CD4-positive, alpha-beta T cell (primary cell): ENCODE measurements at regions not wholly inside any gene's neighbourhood (a gene's known extent, or its start where the extent isn't known, plus 50 kb on each side); places are given as distances from the start of the nearest gene placed in this dataset.

Experiments used
- ATAC-seq: fragments of 200-7000 bp; cut with Tn5 transposase; one replicate; pipeline ENCODE4 v1.10.0; 2022; ENCODE audit warnings: mild to moderate bottlenecking; ENCODE audit not compliant: poor library complexity
- CTCF ChIA-PET: fragments of 350-600 bp; sonication (Branson Sonifier 250); formaldehyde crosslinking; loops from one replicate; lab custom pipeline; 2021; ENCODE audit warnings: antibody characterized with exemption, inconsistent platforms; lab: Charles Lee
- POLR2A ChIA-PET: fragments of 350-600 bp; sonication (Branson Sonifier 250); formaldehyde crosslinking; loops from one replicate; lab custom pipeline; 2021; ENCODE audit warnings: antibody characterized with exemption, inconsistent platforms; lab: Charles Lee
- DNase-seq, 14 experiments: peaks; one replicate each; pipeline ENCODE4 v3.0.0-alpha.2; 2013 to 2020; ENCODE audit warnings: mixed read lengths in 2 of 14
- H3K27ac ChIP-seq, 2 donors: one replicate each; pipeline versions ENCODE4 v1.5.1 to v1.7.0; 2013; ENCODE audit warnings: low read length in 2 of 2, low read depth in 1 of 2, mild to moderate bottlenecking in 1 of 2
- H3K27me3 ChIP-seq, 2 experiments: 1 replicate in 1 of 2; 2 replicates in 1 of 2; pipeline versions ENCODE4 v1.6.1 to v1.7.0; 2013; ENCODE audit warnings: low read length in 2 of 2, control low read depth in 1 of 2, mild to moderate bottlenecking in 1 of 2, moderate library complexity in 1 of 2; ENCODE audit not compliant: insufficient read depth in 2 of 2, control insufficient read depth in 1 of 2
- H3K36me3 ChIP-seq: one replicate; pipeline ENCODE4 v1.6.1; 2013; ENCODE audit warnings: low read length, control low read depth; ENCODE audit not compliant: insufficient read depth
- H3K4me1 ChIP-seq: one replicate; pipeline ENCODE4 v1.6.1; 2013; ENCODE audit warnings: low read length, control low read depth; ENCODE audit not compliant: insufficient read depth
- H3K4me3 ChIP-seq: one replicate; pipeline ENCODE4 v1.5.1; 2013; ENCODE audit warnings: mild to moderate bottlenecking, low read length, moderate library complexity
- H3K9me3 ChIP-seq, 2 experiments: 1 replicate in 1 of 2; 2 replicates in 1 of 2; pipeline versions ENCODE4 v1.6.1 to v1.7.0; 2013; ENCODE audit warnings: low read length in 2 of 2, mild to moderate bottlenecking in 2 of 2, control low read depth in 1 of 2, moderate library complexity in 1 of 2; ENCODE audit not compliant: control insufficient read depth in 1 of 2, insufficient read depth in 1 of 2
- H3K27ac Mint-ChIP-seq: one replicate; pipeline ENCODE4 v1.8.0; 2020; ENCODE audit warnings: mixed read lengths
- H3K27me3 Mint-ChIP-seq: one replicate; pipeline ENCODE4 v1.8.0; 2021; ENCODE audit warnings: mixed read lengths
- H3K36me3 Mint-ChIP-seq: one replicate; pipeline ENCODE4 v1.8.0; 2021; ENCODE audit warnings: low read depth, mixed read lengths
- H3K4me1 Mint-ChIP-seq: one replicate; pipeline ENCODE4 v1.8.0; 2021; ENCODE audit warnings: low read depth, mixed read lengths
- H3K4me3 Mint-ChIP-seq: one replicate; pipeline ENCODE4 v1.8.0; 2020; ENCODE audit warnings: mild to moderate bottlenecking, mixed read lengths
- H3K9me3 Mint-ChIP-seq: one replicate; pipeline ENCODE4 v1.8.0; 2020; ENCODE audit warnings: mixed read lengths
- CTCF ChIP-seq: fragments of 200-600 bp; IDR thresholded peaks from one replicate; pipeline ENCODE4 v1.8.0; 2022; ENCODE audit warnings: antibody characterized with exemption, mild to moderate bottlenecking
- intact Hi-C, 2 experiments: fragments of 100-400 bp; cut with DNase I in 1 of 2; cut with micrococcal nuclease in 1 of 2; formaldehyde crosslinking; loops; one replicate each; pipeline versions ENCODE4 v1.15.1 to v1.9.0; 2023 to 2025; cut with DNase I, micrococcal nuclease

- Histone ChIP-seq H3K27ac (no peak overlapping the region), H3K27me3 (no peaks in the 10 kb centered on the region), H3K36me3 (no peaks in the 10 kb centered on the region), H3K4me3 (no peak overlapping the region), H3K4me1 (no peaks in the 10 kb centered on the region), H3K9me3 (no peaks in the 10 kb centered on the region)
- TF ChIP-seq CTCF = no peak
- CTCF ChIA-PET = no interaction called here
- Mint-ChIP-seq H3K4me1 (no peaks in the 10 kb centered on the region), H3K36me3 (no peaks in the 10 kb centered on the region), H3K4me3 (no peak overlapping the region), H3K27me3 (no peaks in the 10 kb centered on the region), H3K27ac (no peak overlapping the region), H3K9me3 (no peaks in the 10 kb centered on the region)
- ATAC-seq = no peak
- POLR2A ChIA-PET = no interaction called here
- intact Hi-C loops = no loop called here
- DNase-seq = no peak
Measured at GRCh38 chr13:105466376-105466775, 1069.1 kb downstream of the EFNB2 start.

DNA sequence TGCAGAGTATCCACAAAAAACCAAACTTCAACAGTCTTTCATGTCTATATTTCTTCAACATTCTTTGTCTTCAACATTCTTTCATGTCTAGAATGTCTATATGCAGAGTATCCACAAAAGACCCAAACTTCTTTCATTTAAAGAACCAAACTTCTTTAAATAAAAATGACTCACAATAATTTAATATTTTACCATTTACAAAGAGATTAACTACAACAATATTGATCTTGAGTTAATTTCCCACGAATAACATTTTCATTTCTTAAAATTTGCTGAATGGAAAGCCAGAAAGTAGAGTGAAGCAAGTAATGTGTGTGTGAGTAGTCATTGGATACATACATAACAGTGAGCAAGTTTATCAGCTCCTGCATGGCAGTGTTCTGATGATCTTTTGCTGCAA, 1069.7 kb downstream of the EFNB2 start, which contains the start of gene DAOA:
TSS of gene DAOA (plus strand) at position 301 of the 400 bp plus-strand sequence.
- Histone ChIP-seq H3K27me3 (no peaks in the 10 kb centered on the region), H3K4me1 (no peaks in the 10 kb centered on the region), H3K9me3 (no peaks in the 10 kb centered on the region), H3K4me3 (no peak within 1 kb of the TSS), H3K27ac (no peak within 1 kb of the TSS), H3K36me3 (no peaks in the 10 kb centered on the region)
- ATAC-seq (no peak), DNase-seq (no peak)
- Mint-ChIP-seq H3K4me1 (no peaks in the 10 kb centered on the region), H3K9me3 (no peaks in the 10 kb centered on the region), H3K27ac (no peak within 1 kb of the TSS), H3K36me3 (no peaks in the 10 kb centered on the region), H3K4me3 (no peak within 1 kb of the TSS), H3K27me3 (no peaks in the 10 kb centered on the region)
- intact Hi-C loops = no loop called here
- CTCF ChIA-PET = no interaction called here
- POLR2A ChIA-PET = no interaction called here
- no peak for TF ChIP-seq CTCF

GRCh38 chr13:105465251-105465650, 1070.2 kb downstream of the EFNB2 start:
- Histone ChIP-seq H3K9me3 (no peaks in the 10 kb centered on the region), H3K27ac (no peak overlapping the region), H3K36me3 (no peaks in the 10 kb centered on the region), H3K27me3 (no peaks in the 10 kb centered on the region), H3K4me1 (no peaks in the 10 kb centered on the region), H3K4me3 (no peak overlapping the region)
- Mint-ChIP-seq H3K4me1 (no peaks in the 10 kb centered on the region), H3K27me3 (no peaks in the 10 kb centered on the region), H3K4me3 (no peak overlapping the region), H3K27ac (no peak overlapping the region), H3K36me3 (no peaks in the 10 kb centered on the region), H3K9me3 (no peaks in the 10 kb centered on the region)
- DNase-seq (no peak), ATAC-seq (no peak)
- CTCF ChIA-PET = no interaction called here
- TF ChIP-seq CTCF = no peak
- intact Hi-C loops = no loop called here
- POLR2A ChIA-PET = no interaction called here
